Transverse colon (tissue), 4 donors: ENCODE measurements at regions not wholly inside any gene's neighbourhood (a gene's known extent, or its start where the extent isn't known, plus 50 kb on each side); places are given as distances from the start of the nearest gene placed in this dataset.

ENCODE experiments used
- DNase-seq: peaks from one replicate; pipeline ENCODE4 v3.0.0-alpha.2; 2019
- H3K27ac ChIP-seq, 4 donors: fragments of 200-600 bp; sonication (generic); 2 replicates each; pipeline ENCODE4 v1.5.1; 2016 to 2018; ENCODE audit warnings: inconsistent platforms in 4 of 4
- H3K27me3 ChIP-seq: fragments of 200-600 bp; sonication (generic); 2 replicates; pipeline ENCODE4 v1.5.1; 2017; ENCODE audit warnings: inconsistent platforms
- H3K36me3 ChIP-seq, 4 donors: fragments of 200-600 bp; sonication (generic); 2 replicates each; pipeline ENCODE4 v1.5.1; 2017 to 2019; ENCODE audit warnings: inconsistent platforms in 4 of 4
- H3K4me1 ChIP-seq, 4 donors: fragments of 200-600 bp; sonication (generic); 2 replicates each; pipeline ENCODE4 v1.5.1; 2017 to 2020; ENCODE audit warnings: inconsistent platforms in 4 of 4
- H3K4me3 ChIP-seq, 4 donors: fragments of 200-600 bp; sonication (generic); 1 replicate in 1 of 4; 2 replicates in 3 of 4; pipeline versions ENCODE4 v1.5.1 to v1.6.1; 2017 to 2019; ENCODE audit warnings: inconsistent platforms in 4 of 4
- H3K9me3 ChIP-seq, 2 donors: fragments of 200-600 bp; sonication (generic); 2 replicates each; pipeline ENCODE4 v1.5.1; 2017 to 2019; ENCODE audit warnings: inconsistent platforms in 2 of 2
- EP300 ChIP-seq: sonication (generic); formaldehyde crosslinking; IDR thresholded peaks from one replicate; pipeline ENCODE4 v1.6.1; 2017; ENCODE audit warnings: antibody characterized with exemption, low read depth
- POLR2A ChIP-seq: fragments of 450-650 bp; IDR thresholded peaks from one replicate; pipeline ENCODE4 v1.6.1; 2016; ENCODE audit warnings: antibody characterized with exemption, mild to moderate bottlenecking, moderate library complexity
- POLR2AphosphoS5 ChIP-seq, 3 donors: sonication (generic); formaldehyde crosslinking; IDR thresholded peaks; one replicate each; pipeline ENCODE4 v1.6.1; 2016; ENCODE audit warnings: antibody characterized with exemption in 3 of 3
- WGBS, 2 donors: methylation state at CpG; one replicate each; pipeline ENCODE4 v1.1.5; 2018; ENCODE audit warnings: low coverage in 1 of 2; 5-methylcytosine and 5-hydroxymethylcytosine counted together
- in situ Hi-C, 4 donors: fragments of 200-750 bp; cut with MboI; loops; one replicate each; pipeline versions ENCODE4 v1.15.0 to v1.15.1; 2017; ENCODE audit warnings: low sequenced_read_pairs in 3 of 4, low pct_ligation_motif_present in 1 of 4, low pct_unique_long_range_greater_than_20kb in 1 of 4
- intact Hi-C: fragments of 100-400 bp; cut with DNase I; formaldehyde crosslinking; loops from one replicate; pipeline ENCODE4 v1.15.1; 2023; ENCODE audit warnings: low total_unique reads
- TF ChIP-seq, protein P1 (sequence below), 5 experiments: fragments of 200-600 bp in 3 of 5; fragments of 450-650 bp in 2 of 5; sonication (generic) in 3 of 5; IDR thresholded peaks; 1 replicate in 2 of 5; 2 replicates in 3 of 5; pipeline ENCODE4 v1.5.1; 2016 to 2017; ENCODE audit warnings: antibody characterized with exemption in 5 of 5, inconsistent platforms in 3 of 5, mild to moderate bottlenecking in 2 of 5, moderate library complexity in 1 of 5

DNA sequence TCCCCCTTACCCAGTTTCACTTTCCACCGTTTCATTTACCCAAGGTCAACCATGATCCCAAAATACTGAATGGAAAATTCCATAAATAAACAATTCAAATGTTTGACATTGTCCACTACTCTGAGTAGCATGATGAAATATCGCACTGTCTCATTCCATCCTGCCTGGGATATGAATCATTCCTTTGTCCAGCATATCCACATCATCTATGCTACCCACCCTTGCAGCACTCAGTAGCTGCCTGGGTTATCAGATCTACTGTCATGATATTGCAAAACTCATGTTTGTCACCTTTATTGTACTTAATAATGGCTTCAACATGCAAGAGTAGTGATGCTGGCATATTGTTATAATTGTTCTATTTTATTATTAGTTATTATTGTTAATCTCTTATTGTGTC lies 263.9 kb upstream of the NBEA start:
- WGBS, 2 donors: 69 to 100% methylated on average over 1 to 2 of the region's 2 CpGs
- DNase-seq: no peak
- in situ Hi-C loops (no loop called here), intact Hi-C loops (no loop called here)
- H3K27me3 ChIP-seq: no peaks in the 10 kb centered on the region
- no peaks in the 10 kb centered on the region for H3K9me3 ChIP-seq
- TF ChIP-seq POLR2AphosphoS5 (IDR thresholded peaks at IDR 0.05) (no peak), POLR2A (no peak), EP300 (no peak)
- TF ChIP-seq, protein P1, sequence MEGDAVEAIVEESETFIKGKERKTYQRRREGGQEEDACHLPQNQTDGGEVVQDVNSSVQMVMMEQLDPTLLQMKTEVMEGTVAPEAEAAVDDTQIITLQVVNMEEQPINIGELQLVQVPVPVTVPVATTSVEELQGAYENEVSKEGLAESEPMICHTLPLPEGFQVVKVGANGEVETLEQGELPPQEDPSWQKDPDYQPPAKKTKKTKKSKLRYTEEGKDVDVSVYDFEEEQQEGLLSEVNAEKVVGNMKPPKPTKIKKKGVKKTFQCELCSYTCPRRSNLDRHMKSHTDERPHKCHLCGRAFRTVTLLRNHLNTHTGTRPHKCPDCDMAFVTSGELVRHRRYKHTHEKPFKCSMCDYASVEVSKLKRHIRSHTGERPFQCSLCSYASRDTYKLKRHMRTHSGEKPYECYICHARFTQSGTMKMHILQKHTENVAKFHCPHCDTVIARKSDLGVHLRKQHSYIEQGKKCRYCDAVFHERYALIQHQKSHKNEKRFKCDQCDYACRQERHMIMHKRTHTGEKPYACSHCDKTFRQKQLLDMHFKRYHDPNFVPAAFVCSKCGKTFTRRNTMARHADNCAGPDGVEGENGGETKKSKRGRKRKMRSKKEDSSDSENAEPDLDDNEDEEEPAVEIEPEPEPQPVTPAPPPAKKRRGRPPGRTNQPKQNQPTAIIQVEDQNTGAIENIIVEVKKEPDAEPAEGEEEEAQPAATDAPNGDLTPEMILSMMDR (IDR thresholded peaks at IDR 0.05): no peak
- H3K4me3 ChIP-seq: no peak overlapping the region
- no peaks in the 10 kb centered on the region for H3K36me3 ChIP-seq
- H3K27ac ChIP-seq: no peak overlapping the region
- no peaks in the 10 kb centered on the region for H3K4me1 ChIP-seq

- Histone ChIP-seq H3K4me3 (no peak overlapping the region), H3K27me3 (no peaks in the 10 kb centered on the region), H3K27ac (no peak overlapping the region), H3K36me3 (no peaks in the 10 kb centered on the region), H3K4me1 (no peaks in the 10 kb centered on the region), H3K9me3 (no peaks in the 10 kb centered on the region)
- no peak for TF ChIP-seq POLR2A
- no peak for TF ChIP-seq EP300
- TF ChIP-seq, protein P1 (IDR thresholded peaks at IDR 0.05): no peak
- TF ChIP-seq POLR2AphosphoS5 (IDR thresholded peaks at IDR 0.05): no peak
- 67 to 69% methylated on average over 3 to 4 of the region's 4 CpGs for WGBS, 2 donors
- intact Hi-C loops: no loop called here
- in situ Hi-C loops: no loop called here
- no peak for DNase-seq
Observed at GRCh38 chr13:34681405-34681955, 260.6 kb upstream of the NBEA start.

DNA sequence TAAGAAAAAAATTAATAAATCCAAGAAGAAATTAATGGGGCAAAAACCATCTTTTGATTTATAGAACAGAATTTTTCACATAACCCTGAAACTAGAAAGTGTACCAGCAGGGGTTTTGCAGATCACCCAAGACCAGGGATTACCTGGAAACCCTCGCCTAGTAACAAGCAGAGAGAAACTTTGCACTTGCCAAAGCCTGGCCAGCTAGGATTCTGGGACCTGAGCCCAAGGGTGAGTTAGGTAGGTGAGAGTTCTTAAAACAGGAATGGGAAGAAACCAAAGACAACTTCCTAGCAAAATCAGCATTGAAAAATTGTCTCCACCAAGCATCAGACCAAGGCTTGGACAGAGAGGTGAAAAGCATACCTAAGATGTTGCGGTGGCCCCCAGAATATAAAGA lies 247.0 kb upstream of the NBEA start:
- Histone ChIP-seq H3K27ac (no peak overlapping the region), H3K4me3 (no peak overlapping the region), H3K4me1 (no peaks in the 10 kb centered on the region), H3K9me3 (no peaks in the 10 kb centered on the region), H3K27me3 (no peaks in the 10 kb centered on the region), H3K36me3 (no peaks in the 10 kb centered on the region)
- in situ Hi-C loops (no loop called here), intact Hi-C loops (no loop called here)
- no peak for TF ChIP-seq EP300
- no peak for TF ChIP-seq POLR2AphosphoS5 (IDR thresholded peaks at IDR 0.05)
- no peak for TF ChIP-seq POLR2A
- TF ChIP-seq, protein P1 (IDR thresholded peaks at IDR 0.05): no peak
- DNase-seq: no peak
- 90 to 91% methylated on average over 2 of the region's 2 CpGs for WGBS, 2 donors

DNA sequence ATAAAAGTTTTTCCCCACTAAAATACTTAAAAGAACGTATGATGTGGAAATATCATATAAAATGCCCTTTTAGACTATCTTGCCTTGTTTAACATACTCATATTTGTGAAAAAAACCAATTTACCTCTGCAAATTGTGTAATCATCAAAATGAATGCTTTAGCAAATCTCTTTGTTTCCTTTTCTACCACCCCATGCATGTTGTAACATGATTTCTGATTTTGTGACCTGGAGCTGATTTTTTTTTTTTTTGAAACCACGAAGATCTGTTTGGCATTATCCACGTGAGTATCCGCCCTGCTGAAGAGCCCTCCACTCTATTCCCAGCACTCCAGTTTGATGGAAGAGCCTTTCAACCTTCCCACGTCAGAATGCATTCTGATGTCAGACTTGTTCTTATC lies 245.8 kb upstream of the NBEA start:
- Histone ChIP-seq H3K4me3 (no peak overlapping the region), H3K27me3 (no peaks in the 10 kb centered on the region), H3K27ac (no peak overlapping the region), H3K9me3 (no peaks in the 10 kb centered on the region), H3K36me3 (no peaks in the 10 kb centered on the region), H3K4me1 (no peaks in the 10 kb centered on the region)
- WGBS, 2 donors: 84 to 87% methylated on average over 5 of the region's 5 CpGs
- in situ Hi-C loops: no loop called here
- TF ChIP-seq POLR2AphosphoS5 (IDR thresholded peaks at IDR 0.05) (no peak), EP300 (no peak), POLR2A (no peak)
- TF ChIP-seq, protein P1 (IDR thresholded peaks at IDR 0.05): no peak
- intact Hi-C loops: no loop called here
- no peak for DNase-seq
